K562 (cell line): ENCODE measurements at regions not wholly inside any gene's neighbourhood (a gene's known extent, or its start where the extent isn't known, plus 50 kb on each side); places are given as distances from the start of the nearest gene placed in this dataset.
A peak's percentile ranks its signal among the peaks of the same experiment; 100 is the strongest.

Experiments used
- BCOR ChIP-seq: fragments of 450-650 bp; IDR thresholded peaks from 2 replicates; pipeline ENCODE4 v1.6.1; 2016
- BHLHE40 ChIP-seq: IDR thresholded peaks from 2 replicates; pipeline ENCODE4 v1.6.1; 2011; ENCODE audit warnings: low read length, improper control_type of control experiment
- FOXA1 ChIP-seq: fragments of 450-650 bp; IDR thresholded peaks from 2 replicates; pipeline ENCODE4 v1.6.1; 2016; ENCODE audit warnings: mild to moderate bottlenecking, borderline replicate concordance
- FOXM1 ChIP-seq, 2 experiments: fragments of 450-650 bp in 1 of 2; sonication (generic) in 1 of 2; formaldehyde crosslinking in 1 of 2; IDR thresholded peaks; 2 replicates each; pipeline versions ENCODE4 v1.6.1 to v1.9.0; 2017 to 2022; ENCODE audit warnings: low read depth in 2 of 2, mild to moderate bottlenecking in 2 of 2, missing genetic modification reagents in 1 of 2, moderate library complexity in 1 of 2
- HDGF ChIP-seq: fragments of 450-650 bp; IDR thresholded peaks from 2 replicates; pipeline ENCODE4 v1.6.1; 2016
- KLF13 ChIP-seq: fragments of 450-650 bp; IDR thresholded peaks from 2 replicates; pipeline ENCODE4 v1.6.1; 2016; ENCODE audit warnings: missing genetic modification characterization, low read depth, mild to moderate bottlenecking, missing compliant biosample characterization, moderate library complexity, borderline replicate concordance
- NFXL1 ChIP-seq: fragments of 450-650 bp; formaldehyde crosslinking; IDR thresholded peaks from 2 replicates; pipeline ENCODE4 v1.4.0; 2021; ENCODE audit warnings: mild to moderate bottlenecking
- SUPT5H ChIP-seq: fragments of 450-650 bp; IDR thresholded peaks from 2 replicates; pipeline ENCODE4 v1.6.1; 2016
- TFAM ChIP-seq: fragments of 250-450 bp; sonication (Bioruptor Pico); conservative IDR thresholded peaks from 2 replicates; pipeline ENCODE4 v1.5.0; 2021; ENCODE audit warnings: mild to moderate bottlenecking, moderate library complexity
- ZBTB17 ChIP-seq: fragments of 450-650 bp; formaldehyde crosslinking; IDR thresholded peaks from 2 replicates; pipeline ENCODE4 v1.4.0; 2020; ENCODE audit warnings: mild to moderate bottlenecking
- ZNF184 ChIP-seq: sonication (generic); formaldehyde crosslinking; IDR thresholded peaks from 2 replicates; pipeline ENCODE4 v1.5.0; 2020; ENCODE audit warnings: missing genetic modification reagents
- ZNF436 ChIP-seq: fragments of 250-450, 450-650 bp; sonication (Bioruptor Pico); formaldehyde crosslinking; IDR thresholded peaks from 2 replicates; pipeline ENCODE4 v1.7.0; 2020; ENCODE audit warnings: mild to moderate bottlenecking
- ZNF507 ChIP-seq: conservative IDR thresholded peaks from 2 replicates; pipeline ENCODE4 v1.6.1; 2017; ENCODE audit warnings: missing genetic modification characterization, missing compliant biosample characterization
- TF ChIP-seq, protein P1 (sequence below): fragments of 450-650 bp; conservative IDR thresholded peaks from 2 replicates; pipeline ENCODE4 v1.6.1; 2016; ENCODE audit warnings: missing genetic modification characterization, low read depth, mild to moderate bottlenecking, missing compliant biosample characterization, moderate library complexity
- TF ChIP-seq, protein P2 (sequence below): sonication (generic); formaldehyde crosslinking; IDR thresholded peaks from 2 replicates; pipeline ENCODE4 v1.8.0; 2022; ENCODE audit warnings: missing genetic modification reagents, mild to moderate bottlenecking, borderline replicate concordance
- TF ChIP-seq, protein P3 (sequence below), 2 experiments: fragments of 200-800 bp in 1 of 2; sonication (Bioruptor generic) in 1 of 2; sonication (generic) in 1 of 2; formaldehyde crosslinking in 1 of 2; IDR thresholded peaks in 1 of 2; conservative IDR thresholded peaks in 1 of 2; 2 replicates each; pipeline versions ENCODE4 v1.5.0 to v1.6.1; 2016 to 2020; ENCODE audit warnings: missing compliant biosample characterization in 1 of 2, missing genetic modification characterization in 1 of 2, missing genetic modification reagents in 1 of 2
- TF ChIP-seq, protein P4 (sequence below): fragments of 250-450 bp; sonication (Bioruptor Pico); IDR thresholded peaks from 2 replicates; pipeline ENCODE4 v1.4.0; 2020; ENCODE audit warnings: mild to moderate bottlenecking, moderate library complexity, borderline replicate concordance

DNA sequence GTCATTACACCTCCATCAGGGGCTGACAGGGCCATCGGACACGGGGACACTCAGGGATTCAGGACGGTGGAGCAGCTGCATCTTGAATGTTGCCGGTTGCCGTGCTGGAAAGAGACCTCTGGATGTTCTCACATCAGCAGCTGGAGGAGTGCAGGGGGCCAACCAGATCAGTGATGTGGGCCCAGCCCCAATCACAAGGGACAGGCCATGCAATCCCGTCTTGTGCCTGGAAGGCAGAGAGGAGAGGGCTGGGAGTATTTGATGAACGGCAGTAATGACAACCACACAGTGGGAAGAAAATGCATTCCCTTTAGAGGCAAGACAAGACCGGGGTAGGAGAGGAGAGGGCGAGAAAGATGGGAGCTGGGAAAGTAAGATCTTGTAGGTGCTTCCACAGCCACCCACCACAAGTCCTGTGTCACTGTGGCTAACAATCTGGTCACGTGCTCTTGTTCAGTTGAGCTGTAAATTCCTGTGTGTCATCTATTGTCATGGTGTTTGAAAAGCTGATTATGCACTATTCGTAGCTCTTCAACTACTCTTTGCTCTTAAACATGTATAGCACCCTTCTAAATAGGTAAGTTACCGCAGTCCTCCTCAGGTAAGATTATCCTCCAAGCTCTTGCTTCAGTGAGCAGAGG is 85.9 kb upstream of the LEP start (continued):
- TF ChIP-seq, protein P1, sequence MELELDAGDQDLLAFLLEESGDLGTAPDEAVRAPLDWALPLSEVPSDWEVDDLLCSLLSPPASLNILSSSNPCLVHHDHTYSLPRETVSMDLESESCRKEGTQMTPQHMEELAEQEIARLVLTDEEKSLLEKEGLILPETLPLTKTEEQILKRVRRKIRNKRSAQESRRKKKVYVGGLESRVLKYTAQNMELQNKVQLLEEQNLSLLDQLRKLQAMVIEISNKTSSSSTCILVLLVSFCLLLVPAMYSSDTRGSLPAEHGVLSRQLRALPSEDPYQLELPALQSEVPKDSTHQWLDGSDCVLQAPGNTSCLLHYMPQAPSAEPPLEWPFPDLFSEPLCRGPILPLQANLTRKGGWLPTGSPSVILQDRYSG (tag), result no peak
- TF ChIP-seq ZNF184 (CRISPR knock-in tag), result no peak
- peak; percentile 86 for TF ChIP-seq BHLHE40
- no peak for TF ChIP-seq SUPT5H
- TF ChIP-seq, protein P2, sequence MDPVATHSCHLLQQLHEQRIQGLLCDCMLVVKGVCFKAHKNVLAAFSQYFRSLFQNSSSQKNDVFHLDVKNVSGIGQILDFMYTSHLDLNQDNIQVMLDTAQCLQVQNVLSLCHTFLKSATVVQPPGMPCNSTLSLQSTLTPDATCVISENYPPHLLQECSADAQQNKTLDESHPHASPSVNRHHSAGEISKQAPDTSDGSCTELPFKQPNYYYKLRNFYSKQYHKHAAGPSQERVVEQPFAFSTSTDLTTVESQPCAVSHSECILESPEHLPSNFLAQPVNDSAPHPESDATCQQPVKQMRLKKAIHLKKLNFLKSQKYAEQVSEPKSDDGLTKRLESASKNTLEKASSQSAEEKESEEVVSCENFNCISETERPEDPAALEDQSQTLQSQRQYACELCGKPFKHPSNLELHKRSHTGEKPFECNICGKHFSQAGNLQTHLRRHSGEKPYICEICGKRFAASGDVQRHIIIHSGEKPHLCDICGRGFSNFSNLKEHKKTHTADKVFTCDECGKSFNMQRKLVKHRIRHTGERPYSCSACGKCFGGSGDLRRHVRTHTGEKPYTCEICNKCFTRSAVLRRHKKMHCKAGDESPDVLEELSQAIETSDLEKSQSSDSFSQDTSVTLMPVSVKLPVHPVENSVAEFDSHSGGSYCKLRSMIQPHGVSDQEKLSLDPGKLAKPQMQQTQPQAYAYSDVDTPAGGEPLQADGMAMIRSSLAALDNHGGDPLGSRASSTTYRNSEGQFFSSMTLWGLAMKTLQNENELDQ (CRISPR knock-in tag), result no peak
- TF ChIP-seq, protein P3, sequence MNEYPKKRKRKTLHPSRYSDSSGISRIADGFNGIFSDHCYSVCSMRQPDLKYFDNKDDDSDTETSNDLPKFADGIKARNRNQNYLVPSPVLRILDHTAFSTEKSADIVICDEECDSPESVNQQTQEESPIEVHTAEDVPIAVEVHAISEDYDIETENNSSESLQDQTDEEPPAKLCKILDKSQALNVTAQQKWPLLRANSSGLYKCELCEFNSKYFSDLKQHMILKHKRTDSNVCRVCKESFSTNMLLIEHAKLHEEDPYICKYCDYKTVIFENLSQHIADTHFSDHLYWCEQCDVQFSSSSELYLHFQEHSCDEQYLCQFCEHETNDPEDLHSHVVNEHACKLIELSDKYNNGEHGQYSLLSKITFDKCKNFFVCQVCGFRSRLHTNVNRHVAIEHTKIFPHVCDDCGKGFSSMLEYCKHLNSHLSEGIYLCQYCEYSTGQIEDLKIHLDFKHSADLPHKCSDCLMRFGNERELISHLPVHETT (CRISPR knock-in tag; conservative IDR thresholded peaks at IDR 0.05 in 1 of 2, IDR thresholded peaks at IDR 0.05 in 1 of 2), result no peak
- TF ChIP-seq ZNF507 (tag), result no peak
- no peak for TF ChIP-seq FOXA1
- TF ChIP-seq NFXL1 (CRISPR knock-in tag), result no peak
- TF ChIP-seq TFAM (CRISPR knock-in tag), result no peak
- TF ChIP-seq FOXM1 (IDR thresholded peaks at IDR 0.05; ENCODE audit: low read depth), result no peak
- TF ChIP-seq FOXM1 (CRISPR knock-in tag; IDR thresholded peaks at IDR 0.05; ENCODE audit: low read depth), result no peak
- TF ChIP-seq ZNF436, result no peak
- TF ChIP-seq HDGF, result no peak
- TF ChIP-seq ZBTB17 (CRISPR knock-in tag), result no peak
- TF ChIP-seq, protein P4, sequence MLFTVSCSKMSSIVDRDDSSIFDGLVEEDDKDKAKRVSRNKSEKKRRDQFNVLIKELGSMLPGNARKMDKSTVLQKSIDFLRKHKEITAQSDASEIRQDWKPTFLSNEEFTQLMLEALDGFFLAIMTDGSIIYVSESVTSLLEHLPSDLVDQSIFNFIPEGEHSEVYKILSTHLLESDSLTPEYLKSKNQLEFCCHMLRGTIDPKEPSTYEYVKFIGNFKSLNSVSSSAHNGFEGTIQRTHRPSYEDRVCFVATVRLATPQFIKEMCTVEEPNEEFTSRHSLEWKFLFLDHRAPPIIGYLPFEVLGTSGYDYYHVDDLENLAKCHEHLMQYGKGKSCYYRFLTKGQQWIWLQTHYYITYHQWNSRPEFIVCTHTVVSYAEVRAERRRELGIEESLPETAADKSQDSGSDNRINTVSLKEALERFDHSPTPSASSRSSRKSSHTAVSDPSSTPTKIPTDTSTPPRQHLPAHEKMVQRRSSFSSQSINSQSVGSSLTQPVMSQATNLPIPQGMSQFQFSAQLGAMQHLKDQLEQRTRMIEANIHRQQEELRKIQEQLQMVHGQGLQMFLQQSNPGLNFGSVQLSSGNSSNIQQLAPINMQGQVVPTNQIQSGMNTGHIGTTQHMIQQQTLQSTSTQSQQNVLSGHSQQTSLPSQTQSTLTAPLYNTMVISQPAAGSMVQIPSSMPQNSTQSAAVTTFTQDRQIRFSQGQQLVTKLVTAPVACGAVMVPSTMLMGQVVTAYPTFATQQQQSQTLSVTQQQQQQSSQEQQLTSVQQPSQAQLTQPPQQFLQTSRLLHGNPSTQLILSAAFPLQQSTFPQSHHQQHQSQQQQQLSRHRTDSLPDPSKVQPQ (CRISPR knock-in tag), result no peak
- no peak for TF ChIP-seq KLF13 (tag)
- no peak for TF ChIP-seq BCOR
